ENCODE measurements at regions not wholly inside any gene's neighbourhood (a gene's known extent, or its start where the extent isn't known, plus 50 kb on each side); places are given as distances from the start of the nearest gene placed in this dataset.

- TF ChIP-seq POLR2A (IDR thresholded peaks at IDR 0.05) (no peak), CTCF (IDR thresholded peaks at IDR 0.05 in 4 of 5, conservative IDR thresholded peaks at IDR 0.05 in 1 of 5) (no peak)
These were observed 312.5 kb upstream of the PTBP2 start for GRCh38 chr1:96409087-96409486.

Data from gastrocnemius medialis (tissue), 4 donors.